IMR-90 (cell line): ENCODE measurements at regions not wholly inside any gene's neighbourhood (a gene's known extent, or its start where the extent isn't known, plus 50 kb on each side); places are given as distances from the start of the nearest gene placed in this dataset.

Experiments used
- ATAC-seq: fragments of 200-7000 bp; cut with Tn5 transposase; 2 replicates; pipeline ENCODE4 v1.9.1; 2020; ENCODE audit warnings: low read depth, mild to moderate bottlenecking, moderate library complexity
- BruUV-seq: library from RNA; stranded (reverse); fragments of 400-500 nt; replicated peaks from 2 replicates; lab custom pipeline; 2021; lab: Mats Ljungman, UMichigan
- CTCF ChIA-PET: fragments of 300-600 bp; formaldehyde crosslinking; extraction: SDS; loops from one replicate; lab custom pipeline; 2021; ENCODE audit warnings: antibody characterized with exemption; lab: Yijun Ruan, JAX
- POLR2A ChIA-PET: fragments of 300-600 bp; sonication (Branson Sonifier 250); formaldehyde crosslinking; loops from one replicate; lab custom pipeline; 2022; ENCODE audit warnings: antibody characterized with exemption; ENCODE audit not compliant: unreplicated experiment; lab: Charles Lee
- DNase-seq: peaks from one replicate; pipeline ENCODE4 v3.0.0; 2013
- H2AFZ ChIP-seq: replicated peaks from 2 replicates; pipeline ENCODE3; 2013; ENCODE audit warnings: low read length, mild to moderate bottlenecking; ENCODE audit not compliant: poor library complexity
- H2AK5ac ChIP-seq: 2 replicates; pipeline ENCODE4 v1.6.1; 2013; ENCODE audit warnings: low read depth, low read length, inconsistent platforms
- H2AK9ac ChIP-seq: replicated peaks from 2 replicates; pipeline ENCODE3; 2013; ENCODE audit warnings: mild to moderate bottlenecking, low read depth, low read length, moderate library complexity; ENCODE audit not compliant: poor library complexity
- H2BK120ac ChIP-seq: 2 replicates; pipeline ENCODE4 v1.6.1; 2013; ENCODE audit warnings: low read depth, low read length, inconsistent platforms
- H2BK15ac ChIP-seq: 3 replicates; pipeline ENCODE4 v1.6.1; 2013; ENCODE audit warnings: low read depth, low read length, inconsistent platforms
- H2BK20ac ChIP-seq: 2 replicates; pipeline ENCODE4 v1.6.1; 2013; ENCODE audit warnings: low read depth, mild to moderate bottlenecking, inconsistent platforms, low read length, moderate library complexity
- H2BK5ac ChIP-seq: 2 replicates; pipeline ENCODE4 v1.6.1; 2013; ENCODE audit warnings: mild to moderate bottlenecking, low read depth, low read length, inconsistent platforms; ENCODE audit not compliant: poor library complexity, severe bottlenecking
- H3K14ac ChIP-seq: replicated peaks from 2 replicates; pipeline ENCODE4 v1.6.1; 2013; ENCODE audit warnings: low read depth, low read length, inconsistent platforms
- H3K18ac ChIP-seq: 2 replicates; pipeline ENCODE4 v1.6.1; 2013; ENCODE audit warnings: low read depth, low read length, control low read depth
- H3K23ac ChIP-seq: 2 replicates; pipeline ENCODE4 v1.6.1; 2013; ENCODE audit warnings: low read depth, low read length, inconsistent platforms
- H3K27ac ChIP-seq: 2 replicates; pipeline ENCODE4 v1.5.1; 2013; ENCODE audit warnings: mild to moderate bottlenecking, control low read depth, low read length; ENCODE audit not compliant: insufficient read depth
- H3K27me3 ChIP-seq: 2 replicates; pipeline ENCODE4 v1.6.1; 2013; ENCODE audit warnings: low read length; ENCODE audit not compliant: control insufficient read depth, insufficient read depth
- H3K36me3 ChIP-seq: 2 replicates; pipeline ENCODE4 v1.6.1; 2013; ENCODE audit warnings: low read length, mixed read lengths; ENCODE audit not compliant: control insufficient read depth, insufficient read depth
- H3K4ac ChIP-seq: 2 replicates; pipeline ENCODE4 v1.6.1; 2013; ENCODE audit warnings: low read depth, low read length, inconsistent platforms
- H3K4me1 ChIP-seq: 2 replicates; pipeline ENCODE4 v1.6.1; 2013; ENCODE audit warnings: low read length, mixed read lengths; ENCODE audit not compliant: control insufficient read depth, insufficient read depth
- H3K4me2 ChIP-seq: 2 replicates; pipeline ENCODE4 v1.6.1; 2013; ENCODE audit warnings: low read depth, mild to moderate bottlenecking, control low read depth, low read length, moderate library complexity
- H3K4me3 ChIP-seq: 2 replicates; pipeline ENCODE4 v1.5.1; 2013; ENCODE audit warnings: low read depth, mild to moderate bottlenecking, control low read depth, low read length, moderate library complexity; ENCODE audit not compliant: insufficient read depth
- H3K56ac ChIP-seq: 2 replicates; pipeline ENCODE4 v1.6.1; 2013; ENCODE audit warnings: low read length, inconsistent platforms; ENCODE audit not compliant: insufficient read depth; ENCODE audit errors: extremely low read depth
- H3K79me1 ChIP-seq, 2 experiments: 2 replicates each; pipeline ENCODE4 v1.6.1; 2013; ENCODE audit warnings: low read length in 2 of 2, inconsistent platforms in 1 of 2, low read depth in 1 of 2
- H3K9ac ChIP-seq: 2 replicates; pipeline ENCODE4 v1.6.1; 2013; ENCODE audit warnings: low read depth, low read length, control low read depth
- H3K9me1 ChIP-seq: 2 replicates; pipeline ENCODE4 v1.6.1; 2013; ENCODE audit warnings: low read length, inconsistent platforms; ENCODE audit not compliant: insufficient read depth
- H3K9me3 ChIP-seq: 2 replicates; pipeline ENCODE4 v1.6.1; 2013; ENCODE audit warnings: low read length; ENCODE audit not compliant: control insufficient read depth, insufficient read depth
- H4K20me1 ChIP-seq: 2 replicates; pipeline ENCODE4 v1.6.1; 2013; ENCODE audit warnings: low read length, inconsistent platforms; ENCODE audit not compliant: insufficient read depth
- H4K5ac ChIP-seq: 2 replicates; pipeline ENCODE4 v1.6.1; 2013; ENCODE audit warnings: mild to moderate bottlenecking, low read depth, low read length, control low read depth
- H4K8ac ChIP-seq, 2 experiments: 2 replicates each; pipeline ENCODE4 v1.6.1; 2013; ENCODE audit warnings: low read depth in 2 of 2, low read length in 2 of 2, control low read depth in 1 of 2, inconsistent platforms in 1 of 2
- H4K91ac ChIP-seq: 2 replicates; pipeline ENCODE4 v1.6.1; 2013; ENCODE audit warnings: low read depth, low read length, inconsistent platforms; ENCODE audit not compliant: insufficient read depth
- BHLHE40 ChIP-seq: fragments of 150-350 bp; IDR thresholded peaks from 2 replicates; pipeline ENCODE4 v1.6.1; 2016; ENCODE audit warnings: mild to moderate bottlenecking, low read depth, low read length
- CEBPB ChIP-seq: IDR thresholded peaks from 2 replicates; pipeline ENCODE4 v1.6.1; 2012; ENCODE audit warnings: low read depth, low read length, improper control_type of control experiment
- CHD1 ChIP-seq: IDR thresholded peaks from 2 replicates; pipeline ENCODE4 v1.6.1; 2012; ENCODE audit warnings: low read depth, low read length, improper control_type of control experiment
- FOS ChIP-seq: fragments of 150-350 bp; IDR thresholded peaks from 2 replicates; pipeline ENCODE4 v1.6.1; 2016; ENCODE audit warnings: low read depth, low read length
- MAFK ChIP-seq: IDR thresholded peaks from 2 replicates; pipeline ENCODE4 v1.6.1; 2012; ENCODE audit warnings: low read depth, low read length, improper control_type of control experiment
- MAZ ChIP-seq: IDR thresholded peaks from 2 replicates; pipeline ENCODE4 v1.6.1; 2012; ENCODE audit warnings: low read depth, mild to moderate bottlenecking, low read length, improper control_type of control experiment, moderate library complexity, borderline replicate concordance
- MXI1 ChIP-seq: IDR thresholded peaks from 2 replicates; pipeline ENCODE4 v1.6.1; 2012; ENCODE audit warnings: low read depth, mild to moderate bottlenecking, low read length, moderate library complexity, borderline replicate concordance
- NFE2L2 ChIP-seq: fragments of 150-350 bp; IDR thresholded peaks from 2 replicates; pipeline ENCODE4 v1.6.1; 2016; ENCODE audit warnings: low read depth, mild to moderate bottlenecking, low read length
- POLR2A ChIP-seq: IDR thresholded peaks from 2 replicates; pipeline ENCODE4 v1.6.1; 2012; ENCODE audit warnings: mild to moderate bottlenecking, low read depth, low read length
- RAD21 ChIP-seq: IDR thresholded peaks from 2 replicates; pipeline ENCODE4 v1.6.1; 2012; ENCODE audit warnings: low read length, improper control_type of control experiment
- RCOR1 ChIP-seq: IDR thresholded peaks from 2 replicates; pipeline ENCODE4 v1.6.1; 2012; ENCODE audit warnings: mild to moderate bottlenecking, low read length, improper control_type of control experiment; ENCODE audit not compliant: insufficient replicate concordance
- RFX5 ChIP-seq: IDR thresholded peaks from 2 replicates; pipeline ENCODE4 v1.8.0; 2012; ENCODE audit warnings: low read depth, mild to moderate bottlenecking, low read length, moderate library complexity
- SMC3 ChIP-seq: fragments of 150-350 bp; IDR thresholded peaks from 2 replicates; pipeline ENCODE4 v1.6.1; 2016; ENCODE audit warnings: low read depth, mild to moderate bottlenecking, antibody characterized with exemption, low read length, moderate library complexity
- WGBS, 2 experiments: methylation state at CpG; one replicate each; pipeline versions ENCODE4 v1.1.5 to v1.1.7; 2013; ENCODE audit warnings: missing lambda C conversion rate in 2 of 2; ENCODE audit not compliant: insufficient read length in 1 of 2; ENCODE audit errors: extremely low coverage in 2 of 2; 5-methylcytosine and 5-hydroxymethylcytosine counted together
- dilution Hi-C: fragments of 300-500 bp; cut with HindIII; formaldehyde crosslinking; loops from one replicate; pipeline ENCODE4 v1.14.3; 2018; ENCODE audit warnings: low sequenced_read_pairs; ENCODE audit not compliant: unreplicated experiment
- in situ Hi-C: fragments of 300-500 bp; cut with MboI; formaldehyde crosslinking; loops from 3 replicates; pipeline ENCODE4 v1.14.3; 2019; ENCODE audit warnings: low sequenced_read_pairs, inconsistent platforms, mixed read lengths
- intact Hi-C: fragments of 100-400 bp; cut with micrococcal nuclease; formaldehyde crosslinking; loops from 2 replicates; pipeline ENCODE4 v1.10.0; 2022
- TF ChIP-seq, protein P1 (sequence below): fragments of 150-350 bp; IDR thresholded peaks from 2 replicates; pipeline ENCODE4 v1.6.1; 2017; ENCODE audit warnings: mild to moderate bottlenecking, antibody characterized with exemption, low read length, low read depth
- TF ChIP-seq, protein P2 (sequence below): fragments of 150-350 bp; IDR thresholded peaks from 2 replicates; pipeline ENCODE4 v1.6.1; 2016; ENCODE audit warnings: low read depth, mild to moderate bottlenecking, low read length, moderate library complexity, borderline replicate concordance
- TF ChIP-seq, protein P3 (sequence below): conservative IDR thresholded peaks from 2 replicates; pipeline ENCODE4 v1.5.1; 2012; ENCODE audit warnings: mild to moderate bottlenecking, low read depth, low read length, improper control_type of control experiment

DNA sequence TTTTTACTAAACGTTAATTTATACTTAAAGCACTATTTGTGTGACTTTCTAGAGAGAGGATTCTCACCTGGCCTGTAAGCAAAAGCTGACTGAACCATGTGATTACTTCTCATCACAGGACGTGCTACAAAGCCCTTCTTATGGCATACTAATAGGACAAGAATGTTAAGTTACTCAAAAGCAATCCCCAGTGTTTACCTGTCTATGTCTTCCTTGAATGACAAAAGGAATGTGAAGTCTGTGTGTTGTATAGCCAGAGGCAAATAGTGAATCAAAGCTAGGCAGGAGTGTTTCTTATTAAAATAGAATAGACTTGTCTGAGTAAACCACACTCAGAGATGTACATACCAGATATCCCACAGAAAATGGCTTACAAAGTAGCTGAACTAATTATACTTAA lies 1465.5 kb downstream of the SUCLG1 start:
- Histone ChIP-seq H3K4me1 (no peaks in the 10 kb centered on the region), H3K4ac (no peak overlapping the region), H3K23ac (no peak overlapping the region), H3K9ac (no peak overlapping the region), H2AK9ac (no peak overlapping the region), H4K91ac (no peak overlapping the region), H3K4me3 (no peak overlapping the region), H3K9me3 (no peaks in the 10 kb centered on the region), H3K56ac (no peak overlapping the region; the same call in 1 of the 2 replicates), H3K4me2 (no peak overlapping the region), H3K36me3 (no peaks in the 10 kb centered on the region), H2BK15ac (no peak overlapping the region), H2BK20ac (no peak overlapping the region), H2BK120ac (no peak overlapping the region), H3K18ac (no peak overlapping the region), H3K9me1 (no peaks in the 10 kb centered on the region), H2BK5ac (no peak overlapping the region), H4K5ac (no peak overlapping the region), H4K20me1 (no peaks in the 10 kb centered on the region), H2AK5ac (no peak overlapping the region), H3K14ac (no peak overlapping the region), H4K8ac (no peak overlapping the region), H3K27me3 (no peaks in the 10 kb centered on the region), H3K27ac (no peak overlapping the region), H3K79me1 (no peaks in the 10 kb centered on the region), H2AFZ (no peak overlapping the region)
- ChIA-PET POLR2A (no interaction called here), CTCF (interaction anchor here (0.7 kb wide), 1 partner anchor 639 kb away, joined by 4 read pairs; no protein-coding TSS in a partner anchor)
- intact Hi-C loops (no loop called here), dilution Hi-C loops (no loop called here), in situ Hi-C loops (no loop called here)
- TF ChIP-seq MXI1 (no peak), FOS (no peak), BHLHE40 (no peak), POLR2A (no peak), RFX5 (no peak), CHD1 (no peak), RAD21 (no peak), NFE2L2 (no peak), MAZ (no peak), MAFK (no peak), RCOR1 (no peak), CEBPB (no peak), SMC3 (no peak)
- TF ChIP-seq, protein P1, sequence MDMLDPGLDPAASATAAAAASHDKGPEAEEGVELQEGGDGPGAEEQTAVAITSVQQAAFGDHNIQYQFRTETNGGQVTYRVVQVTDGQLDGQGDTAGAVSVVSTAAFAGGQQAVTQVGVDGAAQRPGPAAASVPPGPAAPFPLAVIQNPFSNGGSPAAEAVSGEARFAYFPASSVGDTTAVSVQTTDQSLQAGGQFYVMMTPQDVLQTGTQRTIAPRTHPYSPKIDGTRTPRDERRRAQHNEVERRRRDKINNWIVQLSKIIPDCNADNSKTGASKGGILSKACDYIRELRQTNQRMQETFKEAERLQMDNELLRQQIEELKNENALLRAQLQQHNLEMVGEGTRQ = no peak
- TF ChIP-seq, protein P2, sequence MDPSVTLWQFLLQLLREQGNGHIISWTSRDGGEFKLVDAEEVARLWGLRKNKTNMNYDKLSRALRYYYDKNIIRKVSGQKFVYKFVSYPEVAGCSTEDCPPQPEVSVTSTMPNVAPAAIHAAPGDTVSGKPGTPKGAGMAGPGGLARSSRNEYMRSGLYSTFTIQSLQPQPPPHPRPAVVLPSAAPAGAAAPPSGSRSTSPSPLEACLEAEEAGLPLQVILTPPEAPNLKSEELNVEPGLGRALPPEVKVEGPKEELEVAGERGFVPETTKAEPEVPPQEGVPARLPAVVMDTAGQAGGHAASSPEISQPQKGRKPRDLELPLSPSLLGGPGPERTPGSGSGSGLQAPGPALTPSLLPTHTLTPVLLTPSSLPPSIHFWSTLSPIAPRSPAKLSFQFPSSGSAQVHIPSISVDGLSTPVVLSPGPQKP = no peak
- TF ChIP-seq, protein P3, sequence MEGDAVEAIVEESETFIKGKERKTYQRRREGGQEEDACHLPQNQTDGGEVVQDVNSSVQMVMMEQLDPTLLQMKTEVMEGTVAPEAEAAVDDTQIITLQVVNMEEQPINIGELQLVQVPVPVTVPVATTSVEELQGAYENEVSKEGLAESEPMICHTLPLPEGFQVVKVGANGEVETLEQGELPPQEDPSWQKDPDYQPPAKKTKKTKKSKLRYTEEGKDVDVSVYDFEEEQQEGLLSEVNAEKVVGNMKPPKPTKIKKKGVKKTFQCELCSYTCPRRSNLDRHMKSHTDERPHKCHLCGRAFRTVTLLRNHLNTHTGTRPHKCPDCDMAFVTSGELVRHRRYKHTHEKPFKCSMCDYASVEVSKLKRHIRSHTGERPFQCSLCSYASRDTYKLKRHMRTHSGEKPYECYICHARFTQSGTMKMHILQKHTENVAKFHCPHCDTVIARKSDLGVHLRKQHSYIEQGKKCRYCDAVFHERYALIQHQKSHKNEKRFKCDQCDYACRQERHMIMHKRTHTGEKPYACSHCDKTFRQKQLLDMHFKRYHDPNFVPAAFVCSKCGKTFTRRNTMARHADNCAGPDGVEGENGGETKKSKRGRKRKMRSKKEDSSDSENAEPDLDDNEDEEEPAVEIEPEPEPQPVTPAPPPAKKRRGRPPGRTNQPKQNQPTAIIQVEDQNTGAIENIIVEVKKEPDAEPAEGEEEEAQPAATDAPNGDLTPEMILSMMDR = no peak
- ATAC-seq (no peak), DNase-seq (no peak)
- no TSS peak for BruUV-seq
- WGBS, 2 experiments = no CpG with 5 or more reads among the region's 2 CpGs
